Stimulated activated CD8-positive, alpha-beta memory T cell treated with anti-CD3 and anti-CD28 coated beads, Interleukin-15, amount 100 ng/mL, for 1 hour (primary cell): ENCODE measurements at regions not wholly inside any gene's neighbourhood (a gene's known extent, or its start where the extent isn't known, plus 50 kb on each side); places are given as distances from the start of the nearest gene placed in this dataset.
"Not testable (repeated sequence)": the region's sequence is repeated elsewhere in the genome, so short reads cannot be mapped to it uniquely, and the experiment has no call there.

Experiments
- DNase-seq: peaks from one replicate; pipeline ENCODE4 v3.0.0-alpha.2; 2020; ENCODE audit warnings: low read depth

DNA sequence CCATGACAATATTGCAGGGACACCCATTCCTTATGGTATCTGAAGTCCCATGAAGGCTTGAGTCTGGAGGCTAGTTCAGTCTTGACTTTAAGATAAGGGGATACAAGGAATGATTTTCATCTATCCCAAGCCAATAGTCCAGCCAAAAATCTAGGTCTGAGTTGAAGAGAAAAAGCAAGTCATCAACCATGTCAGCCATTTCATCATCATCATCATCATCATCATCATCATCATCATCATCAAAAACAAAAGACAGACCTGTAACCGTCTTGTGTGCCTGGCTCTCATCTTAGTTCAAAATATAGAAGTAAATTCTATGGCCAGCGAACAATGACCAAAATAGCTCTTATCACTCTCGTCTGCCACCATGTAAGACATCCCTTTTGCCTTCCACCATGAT, 59.5 kb upstream of the FAM90A26 start:
- DNase-seq, result not testable (repeated sequence)

DNA sequence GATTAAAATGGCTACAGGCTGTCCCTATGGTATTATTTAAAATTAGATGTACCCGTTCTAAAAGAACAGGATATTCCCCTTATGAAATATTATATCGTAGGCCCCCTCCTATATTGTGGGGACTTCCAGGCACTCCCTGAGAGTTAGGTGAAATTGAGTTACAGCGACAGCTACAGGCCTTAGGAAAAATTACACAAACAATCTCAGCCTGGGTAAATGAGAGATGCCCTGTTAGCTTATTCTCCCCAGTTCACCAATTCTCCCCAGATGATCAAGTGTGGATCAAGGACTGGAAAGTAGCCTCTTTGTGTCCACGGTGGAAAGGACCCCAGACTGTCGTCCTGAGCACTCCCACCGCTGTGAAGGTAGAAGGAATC, 67.1 kb upstream of the FAM90A26 start:
- DNase-seq, result not testable (repeated sequence)

DNA sequence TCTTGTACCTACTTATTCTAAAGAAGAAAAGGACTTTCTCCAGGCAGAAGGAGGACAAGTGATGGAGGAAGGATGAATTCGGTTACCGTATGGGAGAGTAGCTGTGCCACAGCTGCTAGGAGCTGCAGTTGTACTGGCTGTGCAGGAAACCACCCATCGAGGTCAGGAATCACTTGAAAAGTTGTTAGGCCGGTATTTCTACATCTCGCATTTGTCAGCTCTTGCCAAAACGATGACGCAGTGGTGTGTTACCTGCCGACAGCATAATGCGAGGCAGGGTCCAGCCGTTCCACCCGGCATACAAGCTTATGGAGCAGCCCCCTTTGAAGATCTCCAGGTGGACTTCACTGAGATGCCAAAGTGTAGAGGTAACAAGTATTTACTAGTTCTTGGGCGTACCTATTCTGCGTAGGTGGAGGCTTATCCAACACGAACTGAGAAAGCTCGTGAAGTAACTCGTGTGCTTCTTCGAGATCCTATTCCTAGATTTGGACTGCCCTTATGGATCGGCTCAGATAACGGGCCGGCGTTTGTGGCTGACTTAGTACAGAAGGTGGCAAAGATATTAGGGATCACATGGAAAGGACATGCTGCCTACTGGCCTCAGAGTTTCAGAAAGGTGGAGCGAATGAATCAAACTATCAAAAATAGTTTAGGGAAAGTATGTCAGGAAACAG, 67.6 kb upstream of the FAM90A26 start:
- DNase-seq, result not testable (repeated sequence)

DNA sequence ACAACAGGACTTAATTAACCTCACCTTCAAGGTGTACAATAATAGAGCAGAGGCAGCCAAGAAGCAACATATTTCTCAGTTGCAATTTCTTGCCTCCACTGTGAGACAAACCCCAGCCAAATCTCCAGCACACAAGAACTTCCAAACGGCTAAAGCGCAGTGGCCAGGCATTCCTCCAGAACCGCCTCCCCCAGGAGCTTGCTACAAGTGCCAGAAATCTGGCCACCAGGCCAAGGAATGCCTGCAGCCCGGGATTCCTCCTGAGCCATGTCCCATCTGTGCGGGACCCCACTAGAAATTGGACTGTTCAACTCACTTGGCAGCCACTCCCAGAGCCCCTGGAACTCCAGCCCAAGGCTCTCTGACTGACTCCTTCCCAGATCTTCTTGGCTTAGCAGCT, 73.9 kb upstream of the FAM90A26 start:
- not testable (repeated sequence) for DNase-seq

DNA sequence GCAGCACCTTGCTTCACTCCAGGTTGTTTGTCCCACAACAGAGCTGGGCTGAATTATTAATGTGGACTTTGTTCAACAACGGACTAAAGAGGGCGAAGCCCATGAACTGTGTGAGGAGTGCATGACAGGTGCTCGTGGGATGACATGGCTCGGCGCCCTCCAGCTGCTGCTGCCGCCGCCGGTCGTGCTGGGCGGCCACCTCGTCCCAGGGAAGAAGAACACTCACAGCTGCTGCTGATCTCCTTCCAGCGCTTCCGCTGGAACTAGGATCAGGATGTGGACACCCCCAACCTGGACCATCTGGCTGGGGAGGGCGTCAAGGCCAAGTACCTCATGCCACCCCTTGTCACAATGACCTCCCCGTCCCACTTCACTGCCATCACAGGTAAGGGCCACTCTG, 91.4 kb upstream of the FAM90A26 start:
- not testable (repeated sequence) for DNase-seq

DNA sequence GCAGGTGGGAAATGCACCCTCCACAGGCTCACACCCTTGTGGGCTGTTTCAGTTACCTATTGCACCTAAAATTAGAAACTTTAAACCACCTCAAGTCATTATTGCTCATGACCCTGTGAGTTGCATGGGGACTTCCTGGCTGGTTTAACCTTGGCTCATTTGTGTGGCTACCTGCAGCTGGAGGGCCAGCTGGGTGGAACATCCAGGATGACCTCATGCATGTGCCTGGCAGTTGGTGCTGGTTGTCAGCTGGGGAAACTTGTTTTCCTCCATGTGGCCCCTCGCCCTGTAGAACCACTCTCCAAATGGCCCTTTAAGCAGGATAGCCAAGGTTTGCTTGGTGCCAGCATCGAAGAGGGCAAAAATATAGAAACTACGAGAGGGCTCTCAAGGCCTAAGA, 93.2 kb upstream of the FAM90A26 start:
- DNase-seq, result not testable (repeated sequence)

DNA sequence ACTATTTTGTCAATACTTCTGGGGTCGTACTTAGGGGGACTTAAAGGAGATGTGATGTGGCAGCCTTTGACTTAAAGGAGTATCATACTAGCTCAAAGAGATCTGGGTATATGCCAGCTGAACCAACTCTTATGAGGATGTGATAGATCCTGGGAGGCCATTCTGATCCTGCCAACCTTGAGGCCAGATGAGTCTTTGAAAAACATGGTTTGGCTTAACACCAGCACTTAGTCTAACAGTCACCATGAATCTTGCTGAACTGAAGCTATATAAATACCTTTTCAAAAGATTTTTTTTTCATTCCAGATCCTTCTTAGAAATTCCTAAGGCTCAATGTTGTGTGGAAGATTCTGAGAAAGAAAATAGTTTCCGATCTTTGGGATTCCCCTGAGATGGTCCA, 93.7 kb upstream of the FAM90A26 start:
- not testable (repeated sequence) for DNase-seq

DNA sequence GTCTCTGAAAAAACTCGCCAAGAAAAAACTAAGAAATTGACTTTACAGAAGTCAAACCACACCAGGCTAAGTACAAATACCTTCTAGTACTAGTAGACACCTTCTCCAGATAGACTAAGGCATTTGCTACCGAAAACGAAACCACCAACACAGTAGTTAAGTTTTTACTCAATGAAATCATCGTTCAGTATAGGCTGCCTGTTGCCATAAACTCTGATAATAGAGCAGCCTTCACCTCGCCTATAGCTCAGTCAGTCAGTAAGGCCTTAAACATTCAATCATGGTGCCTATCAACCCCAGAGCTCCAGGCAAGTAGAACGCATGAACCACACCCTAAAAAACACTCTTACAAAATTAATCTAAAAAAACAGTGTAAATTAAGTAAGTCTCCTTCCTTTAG, 96.8 kb upstream of the FAM90A26 start:
- not testable (repeated sequence) for DNase-seq

DNA sequence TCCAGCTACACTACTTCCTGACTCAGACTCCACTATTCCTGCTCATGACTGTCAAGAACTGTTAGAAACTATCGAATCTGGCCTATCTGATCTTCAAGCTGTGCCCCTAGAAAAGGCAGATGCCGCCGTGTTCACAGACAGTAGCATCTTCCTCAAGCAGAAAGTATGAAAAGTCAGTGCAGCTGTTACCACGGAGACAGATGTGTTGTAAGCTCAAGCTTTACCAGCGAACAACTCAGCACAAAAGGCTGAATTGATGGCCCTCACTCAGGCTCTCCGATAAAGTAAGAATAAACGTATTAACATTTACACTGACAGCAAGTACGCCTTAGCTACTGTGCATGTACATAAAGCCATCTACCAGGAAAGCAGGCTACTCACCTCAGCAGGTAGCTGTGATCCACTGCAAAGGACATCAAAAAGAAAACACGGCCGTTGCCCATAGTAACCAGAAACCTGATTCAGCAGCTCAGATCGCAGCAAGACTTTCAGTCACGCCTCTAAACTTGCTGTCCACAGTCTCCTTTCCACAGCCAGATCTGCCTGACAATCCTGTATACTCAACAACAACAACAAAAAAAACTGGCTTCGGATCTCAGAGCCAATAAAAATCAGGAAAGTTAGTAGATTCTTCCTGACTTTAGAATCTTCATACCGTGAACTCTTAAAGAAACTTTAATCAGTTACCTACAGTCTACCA, 97.5 kb upstream of the FAM90A26 start:
- not testable (repeated sequence) for DNase-seq

DNA sequence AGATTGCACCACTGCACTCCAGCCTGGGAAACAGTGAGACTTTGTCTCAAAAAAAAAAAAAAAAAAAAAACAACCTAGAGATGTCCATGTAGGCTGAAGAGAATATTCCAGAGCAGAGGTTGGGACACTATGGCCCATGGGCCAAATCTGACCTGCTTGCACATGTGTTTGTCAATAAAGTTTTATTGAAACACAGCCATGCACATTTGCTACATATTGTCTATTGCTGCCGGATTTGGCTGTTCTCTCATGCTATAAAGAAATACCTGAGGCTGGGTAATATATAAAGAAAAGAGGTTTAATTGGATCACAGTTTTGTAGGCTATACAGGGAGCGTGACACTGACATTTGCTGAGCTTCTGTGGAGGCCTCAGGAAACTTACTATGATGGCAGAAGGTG, 102.3 kb upstream of the FAM90A26 start:
- not testable (repeated sequence) for DNase-seq

DNA sequence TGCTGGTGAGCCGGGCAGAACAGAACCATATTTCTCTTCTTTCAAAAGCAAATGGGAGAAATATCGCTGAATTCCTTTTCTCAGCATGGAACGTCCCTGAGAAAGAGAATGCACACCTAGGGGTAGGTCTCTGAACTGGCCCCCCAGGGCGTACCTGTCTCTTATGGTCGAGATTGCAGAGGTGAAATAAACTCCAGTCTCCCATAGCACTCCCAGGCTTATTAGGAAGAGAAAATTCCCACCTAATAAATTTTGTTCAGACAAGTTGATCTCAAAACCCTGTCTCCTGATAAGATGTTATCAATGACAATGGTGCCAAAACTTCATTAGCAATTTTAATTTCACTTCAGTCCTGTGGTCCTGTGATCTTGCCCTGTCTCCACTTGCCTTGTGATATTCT, 106.6 kb upstream of the FAM90A26 start:
- DNase-seq, result not testable (repeated sequence)

DNA sequence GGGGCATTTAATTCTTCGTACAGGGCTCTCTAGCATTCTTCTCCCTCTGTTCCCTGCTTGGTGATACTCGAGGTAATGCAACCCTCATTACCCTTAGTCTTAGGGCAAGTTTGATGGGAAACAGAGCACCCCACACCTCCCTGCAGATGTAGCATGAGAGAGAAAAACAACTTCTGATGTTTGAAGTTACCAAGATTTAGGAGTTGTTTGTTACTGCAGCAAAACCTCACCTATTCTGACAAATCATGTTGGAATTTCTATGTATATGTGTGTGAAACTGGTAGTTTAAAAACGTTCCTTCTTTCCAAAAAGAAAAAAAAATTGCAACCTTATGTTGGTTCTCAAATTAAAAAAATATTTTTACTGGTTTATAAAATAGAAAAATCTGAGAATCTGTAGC, 145.3 kb upstream of the FAM90A26 start:
- DNase-seq, result not testable (repeated sequence)

DNA sequence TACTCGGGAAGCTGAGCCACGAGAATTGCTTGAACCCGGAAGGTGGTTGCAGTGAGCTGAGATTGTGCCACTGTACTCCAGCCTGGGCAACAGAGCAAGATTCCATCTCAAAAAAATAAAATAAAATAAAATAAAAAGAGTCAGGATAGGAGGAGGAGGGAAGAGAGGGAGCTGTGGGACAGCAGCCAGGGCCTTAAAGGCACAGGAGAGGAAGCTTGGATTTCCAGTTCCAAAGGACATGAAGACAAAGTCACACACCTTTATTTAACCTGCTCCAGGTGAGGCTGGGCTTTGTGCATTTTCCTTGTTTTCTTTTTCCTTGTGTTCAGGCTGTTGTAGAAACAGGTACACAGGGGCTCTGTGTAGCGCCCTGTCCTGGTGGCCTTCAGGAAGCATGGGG, 138.2 kb upstream of the HMX1 start:
- DNase-seq, result not testable (repeated sequence)

DNA sequence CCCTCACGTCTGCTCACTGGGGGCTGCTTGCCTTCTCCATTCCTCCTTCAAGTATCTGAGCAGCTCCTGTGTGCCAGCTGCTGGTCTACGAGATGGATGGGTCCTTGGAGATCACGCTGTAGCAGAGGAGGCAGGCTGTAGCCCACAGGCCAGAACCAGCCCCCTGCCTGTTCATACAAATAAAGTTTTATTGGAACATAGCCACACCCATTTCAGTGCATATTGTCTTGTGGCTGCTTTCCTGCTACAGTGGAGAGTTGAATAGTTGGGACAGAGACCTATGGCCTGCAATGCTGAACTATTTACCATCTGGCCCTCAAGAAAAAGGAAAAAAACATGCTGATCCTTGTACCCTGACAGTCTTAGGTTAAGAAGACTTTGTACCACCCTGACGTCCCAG, 136.8 kb upstream of the HMX1 start:
- DNase-seq, result not testable (repeated sequence)

DNA sequence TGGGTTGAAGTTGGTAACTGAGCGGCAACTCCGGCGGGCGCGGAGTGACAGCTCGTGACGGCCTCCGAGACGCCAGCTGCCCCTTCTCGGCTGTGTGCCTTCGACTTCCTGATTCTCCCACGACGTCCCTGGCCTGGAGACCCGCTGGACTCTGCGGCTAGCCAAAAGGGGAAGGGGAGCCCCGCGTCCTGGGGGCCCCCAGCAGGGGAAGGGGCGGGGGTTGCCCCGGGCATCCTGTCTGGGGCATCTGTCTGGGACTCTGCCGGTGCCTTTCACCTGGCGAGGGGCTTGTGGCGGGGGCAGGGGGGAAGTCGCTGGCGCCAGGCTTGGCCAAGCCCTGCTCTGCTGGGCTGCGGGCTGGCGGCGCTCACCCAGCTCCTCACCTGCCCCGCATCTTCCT, 129.5 kb upstream of the HMX1 start:
- DNase-seq, result not testable (repeated sequence)

DNA sequence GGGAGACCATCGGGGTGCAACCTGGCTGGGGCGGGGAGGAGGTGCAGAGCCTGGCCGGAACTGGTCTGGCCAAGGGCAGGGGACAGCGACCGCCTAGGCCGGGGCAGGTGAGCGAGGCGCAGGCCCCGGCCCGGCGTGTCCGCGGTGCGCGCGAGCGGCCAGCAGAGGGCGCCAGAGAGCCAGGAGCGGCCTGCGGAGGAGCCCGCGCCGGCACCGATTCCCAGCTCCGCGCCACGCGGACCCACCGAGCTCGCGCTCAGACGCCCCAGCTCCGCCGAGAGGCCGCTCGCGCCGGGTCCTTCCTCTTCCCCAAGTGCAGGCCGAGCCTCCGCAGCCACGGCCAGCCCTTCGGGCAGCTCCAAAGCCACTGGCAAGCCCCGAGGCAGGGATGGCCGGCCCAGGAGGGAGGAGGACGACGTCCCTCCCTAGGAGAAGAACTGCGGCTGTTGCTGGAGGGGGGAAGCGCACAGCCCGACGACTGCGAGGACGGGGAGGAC, 128.9 kb upstream of the HMX1 start:
- DNase-seq, result peak; percentile 7

DNA sequence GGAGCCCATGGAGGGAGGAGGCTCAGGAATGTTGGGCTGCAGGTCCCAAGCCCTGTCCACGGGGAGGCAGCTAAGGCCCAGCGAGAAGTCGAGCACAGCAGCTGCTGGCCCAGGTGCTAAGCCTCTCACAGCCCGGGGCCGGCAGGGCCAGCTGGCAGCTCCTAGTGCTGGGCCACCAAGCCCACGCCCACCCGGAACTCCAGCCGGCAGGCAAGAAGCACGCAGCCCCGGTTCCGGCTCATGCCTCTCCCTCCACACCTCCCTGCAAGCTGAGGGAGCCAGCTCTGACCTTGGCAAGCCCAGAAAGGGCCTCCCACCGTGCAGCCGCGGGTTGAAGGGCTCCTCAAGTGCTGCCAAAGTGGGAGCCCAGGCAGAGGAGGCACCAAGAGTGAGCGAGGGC, 121.3 kb upstream of the HMX1 start:
- not testable (repeated sequence) for DNase-seq

DNA sequence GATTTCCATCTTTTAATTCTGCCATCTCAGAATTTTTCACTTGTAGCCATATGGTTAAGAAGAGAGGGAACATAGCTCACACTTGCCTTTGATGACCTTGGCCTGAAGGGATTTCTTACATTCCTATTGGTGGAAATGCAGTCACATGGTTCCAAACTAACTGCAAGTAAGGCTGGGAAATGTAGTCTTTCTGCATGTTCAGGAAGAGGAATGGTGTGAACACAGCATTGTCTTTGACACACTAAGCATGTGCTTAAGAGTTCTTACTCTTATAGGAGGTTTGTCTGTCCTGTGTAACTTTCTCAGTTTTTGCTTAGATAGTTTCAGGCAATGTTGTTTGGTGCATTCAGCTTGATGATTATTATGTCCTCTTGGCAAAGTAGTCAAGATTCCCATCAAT, 119.8 kb upstream of the HMX1 start:
- not testable (repeated sequence) for DNase-seq

DNA sequence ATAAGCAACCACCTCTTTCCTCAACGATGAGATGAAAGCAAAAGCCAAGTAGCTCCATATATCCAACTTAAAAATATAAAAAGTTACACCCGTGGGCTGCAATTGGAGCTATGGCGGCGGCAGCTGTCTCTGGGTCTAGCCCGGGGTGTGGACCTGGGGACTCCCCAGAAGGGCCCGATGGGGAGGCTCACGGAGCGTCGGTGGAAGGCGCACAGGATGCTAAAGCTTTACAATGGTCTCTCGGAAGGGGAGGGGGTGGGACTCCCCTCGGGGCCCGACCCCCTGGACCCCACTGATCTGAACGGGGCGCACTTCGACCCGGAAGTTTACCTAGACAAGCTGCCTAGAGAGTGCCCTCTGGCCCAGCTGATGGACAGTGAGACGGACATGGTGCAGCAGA, 118.7 kb upstream of the HMX1 start:
- not testable (repeated sequence) for DNase-seq

DNA sequence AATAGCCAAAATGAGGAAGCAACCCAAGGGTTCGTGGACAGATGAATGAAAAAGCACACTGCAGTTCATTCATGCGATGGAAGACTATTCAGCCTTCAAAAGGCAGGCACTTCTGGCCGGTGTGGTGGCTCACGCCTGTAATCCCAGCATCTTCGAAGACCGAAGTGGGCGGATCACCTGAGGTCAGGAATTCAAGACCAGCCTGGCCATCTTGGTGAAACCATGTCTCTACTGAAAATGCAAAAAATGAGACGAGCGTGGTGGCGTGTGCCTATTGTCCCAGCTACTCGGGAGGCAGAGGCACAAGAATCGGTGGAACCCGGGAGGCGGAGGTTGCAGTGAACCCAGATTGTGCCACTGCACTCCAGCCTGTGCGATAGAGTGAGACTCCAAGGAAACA, 114.1 kb upstream of the HMX1 start:
- DNase-seq, result not testable (repeated sequence)

DNA sequence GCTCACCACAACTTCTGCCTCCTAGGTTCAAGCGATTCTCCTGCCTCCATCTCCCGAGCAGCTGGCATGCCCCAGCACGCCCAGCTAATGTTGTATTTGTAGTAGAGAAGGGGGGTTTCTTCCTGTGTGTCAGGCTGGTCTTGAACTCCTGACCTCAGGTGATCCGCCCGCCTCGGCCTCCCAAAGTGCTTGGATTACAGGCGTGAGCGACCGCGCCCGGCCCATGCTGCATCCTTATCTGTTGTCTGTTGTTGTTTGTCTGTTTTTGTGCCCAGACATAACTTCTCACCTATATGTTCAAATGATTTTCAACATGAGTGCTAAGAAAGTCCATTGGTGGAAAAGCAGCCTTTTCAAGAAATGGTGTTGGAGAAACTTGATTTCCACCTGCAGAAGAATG, 113.0 kb upstream of the HMX1 start:
- not testable (repeated sequence) for DNase-seq

DNA sequence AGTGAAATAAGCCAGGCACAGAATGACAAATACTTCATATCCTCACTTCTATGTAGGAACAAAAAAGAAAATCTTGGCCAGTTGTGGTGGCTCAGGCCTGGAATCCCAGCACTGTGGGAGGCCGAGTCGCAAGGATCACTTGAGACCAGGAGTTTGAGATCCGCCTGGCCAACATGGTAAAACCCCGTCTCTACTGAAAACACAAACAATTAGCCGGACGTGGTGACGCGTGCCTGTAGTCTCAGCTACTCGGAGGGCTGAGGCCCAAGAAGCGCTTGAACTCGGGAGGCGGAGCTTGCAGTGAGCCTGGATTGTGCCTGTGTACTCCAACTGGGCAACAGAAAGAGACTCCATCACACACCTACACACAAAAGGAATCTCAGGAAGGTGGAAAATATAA, 112.3 kb upstream of the HMX1 start:
- not testable (repeated sequence) for DNase-seq

DNA sequence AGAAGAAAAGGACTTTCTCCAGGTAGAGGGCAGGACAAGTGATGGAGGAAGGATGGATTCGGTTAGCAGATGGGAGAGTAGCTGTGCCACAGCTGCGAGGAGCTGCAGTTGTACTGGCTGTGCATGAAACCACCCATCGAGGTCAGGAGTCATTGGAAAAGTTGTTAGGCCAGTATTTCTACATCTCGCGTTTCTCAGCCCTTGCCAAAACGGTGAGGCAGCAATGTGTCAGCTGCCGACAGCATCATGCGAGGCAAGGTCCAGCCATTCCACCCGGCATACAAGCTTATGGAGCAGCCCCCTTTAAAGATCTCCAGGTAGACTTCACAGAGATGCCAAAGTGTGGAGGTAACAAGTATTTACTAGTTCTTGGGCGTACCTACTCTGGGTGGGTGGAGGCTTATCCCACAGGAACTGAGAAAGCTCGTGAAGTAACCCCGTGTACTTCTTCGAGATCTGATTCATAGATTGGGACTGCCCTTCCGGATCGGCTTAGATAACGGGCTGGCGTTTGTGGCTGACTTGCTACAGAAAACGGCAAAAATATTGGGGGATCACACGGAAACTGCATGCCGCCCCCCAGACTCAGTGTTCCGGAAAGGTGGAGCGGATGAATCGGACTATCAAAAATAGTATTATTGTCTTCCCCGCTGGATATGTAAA, 105.0 kb upstream of the HMX1 start:
- DNase-seq, result not testable (repeated sequence)
